ENCODE measurements at regions not wholly inside any gene's neighbourhood (a gene's known extent, or its start where the extent isn't known, plus 50 kb on each side); places are given as distances from the start of the nearest gene placed in this dataset.

GRCh38 chr9:21708856-21709255 is 93.6 kb upstream of the MTAP start:
- no peak overlapping the region for H3K4me3 Mint-ChIP-seq
- no peaks in the 10 kb centered on the region for H3K9me3 Mint-ChIP-seq
- no peaks in the 10 kb centered on the region for H3K4me1 Mint-ChIP-seq
- H3K27me3 Mint-ChIP-seq: peaks cover 16% of the 10 kb centered on the region
- TF ChIP-seq, protein P1, sequence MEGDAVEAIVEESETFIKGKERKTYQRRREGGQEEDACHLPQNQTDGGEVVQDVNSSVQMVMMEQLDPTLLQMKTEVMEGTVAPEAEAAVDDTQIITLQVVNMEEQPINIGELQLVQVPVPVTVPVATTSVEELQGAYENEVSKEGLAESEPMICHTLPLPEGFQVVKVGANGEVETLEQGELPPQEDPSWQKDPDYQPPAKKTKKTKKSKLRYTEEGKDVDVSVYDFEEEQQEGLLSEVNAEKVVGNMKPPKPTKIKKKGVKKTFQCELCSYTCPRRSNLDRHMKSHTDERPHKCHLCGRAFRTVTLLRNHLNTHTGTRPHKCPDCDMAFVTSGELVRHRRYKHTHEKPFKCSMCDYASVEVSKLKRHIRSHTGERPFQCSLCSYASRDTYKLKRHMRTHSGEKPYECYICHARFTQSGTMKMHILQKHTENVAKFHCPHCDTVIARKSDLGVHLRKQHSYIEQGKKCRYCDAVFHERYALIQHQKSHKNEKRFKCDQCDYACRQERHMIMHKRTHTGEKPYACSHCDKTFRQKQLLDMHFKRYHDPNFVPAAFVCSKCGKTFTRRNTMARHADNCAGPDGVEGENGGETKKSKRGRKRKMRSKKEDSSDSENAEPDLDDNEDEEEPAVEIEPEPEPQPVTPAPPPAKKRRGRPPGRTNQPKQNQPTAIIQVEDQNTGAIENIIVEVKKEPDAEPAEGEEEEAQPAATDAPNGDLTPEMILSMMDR (IDR thresholded peaks at IDR 0.05): no peak
- DNase-seq (no peak), ATAC-seq (ENCODE audit: low read depth) (no peak)
- ChIA-PET CTCF (interaction anchor here (0.8 to 2.6 kb wide), 6 partner anchors 10 to 391 kb away, joined by 3 to 12 read pairs (median 4); no protein-coding TSS in a partner anchor), POLR2A (interaction anchor here (0.7 kb wide), 1 partner anchor 331 kb away, joined by 6 read pairs; no protein-coding TSS in a partner anchor)
- no peaks in the 10 kb centered on the region for H3K36me3 Mint-ChIP-seq (ENCODE audit: low read depth)
- intact Hi-C loops (cut with micrococcal nuclease): loop anchor here (1.0 to 10.0 kb wide), 5 partner anchors 80 to 474 kb away; no protein-coding TSS in a partner anchor
- H3K27ac Mint-ChIP-seq: no peak overlapping the region

GRCh38 chr9:21709464-21710058 is 92.9 kb upstream of the MTAP start:
- DNase-seq (no peak), ATAC-seq (ENCODE audit: low read depth) (peak; percentile 68)
- Mint-ChIP-seq H3K4me3 (no peak overlapping the region), H3K27ac (no peak overlapping the region), H3K36me3 (ENCODE audit: low read depth) (no peaks in the 10 kb centered on the region), H3K9me3 (no peaks in the 10 kb centered on the region), H3K4me1 (no peaks in the 10 kb centered on the region), H3K27me3 (peaks cover 16% of the 10 kb centered on the region)
- ChIA-PET CTCF (interaction anchor here (0.9 to 2.6 kb wide), 4 partner anchors 14 to 384 kb away, joined by 3 to 12 read pairs (median 4); no protein-coding TSS in a partner anchor), POLR2A (interaction anchor here (0.7 kb wide), 1 partner anchor 330 kb away, joined by 6 read pairs; no protein-coding TSS in a partner anchor)
- TF ChIP-seq, protein P1 (IDR thresholded peaks at IDR 0.05): peak; percentile 48
- intact Hi-C loops (cut with micrococcal nuclease): loop anchor here (1.0 to 10.0 kb wide), 5 partner anchors 80 to 475 kb away; no protein-coding TSS in a partner anchor

DNA sequence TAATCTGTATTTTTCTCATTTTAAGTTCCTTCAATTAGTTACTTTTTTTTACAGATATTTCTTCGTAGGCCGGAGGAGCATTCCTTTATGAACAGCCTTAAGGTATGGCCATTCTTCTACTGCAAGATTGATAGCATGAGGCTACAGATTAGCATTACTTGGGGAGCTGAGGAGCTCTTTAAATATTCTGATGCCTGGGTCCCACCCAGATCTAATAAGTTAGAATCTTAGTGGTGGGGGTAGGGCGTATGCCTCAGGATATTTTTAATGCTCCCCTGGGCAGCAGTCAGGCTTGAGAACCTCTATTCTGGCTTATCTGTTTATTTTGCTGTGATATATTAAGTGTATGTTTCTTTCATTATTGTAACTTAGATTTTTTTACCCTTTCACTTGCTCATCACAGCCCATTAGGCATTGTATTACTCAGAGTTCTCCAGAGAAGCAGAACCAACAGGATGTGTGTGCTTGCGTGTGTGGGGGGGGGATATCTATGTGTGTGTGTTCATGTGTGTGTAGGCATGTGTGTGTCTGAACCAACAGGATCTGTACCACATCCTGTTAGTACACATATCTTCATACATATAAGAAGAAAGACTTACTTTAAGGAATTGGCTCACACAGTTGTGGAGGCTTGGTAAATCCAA is 91.8 kb upstream of the MTAP start:
- ATAC-seq (ENCODE audit: low read depth): no peak
- no peaks in the 10 kb centered on the region for H3K36me3 Mint-ChIP-seq (ENCODE audit: low read depth)
- intact Hi-C loops (cut with micrococcal nuclease): no loop called here
- no peak for DNase-seq
- no peaks in the 10 kb centered on the region for H3K4me1 Mint-ChIP-seq
- H3K4me3 Mint-ChIP-seq: no peak overlapping the region
- peaks cover 16% of the 10 kb centered on the region for H3K27me3 Mint-ChIP-seq
- POLR2A ChIA-PET: no interaction called here
- H3K27ac Mint-ChIP-seq: no peak overlapping the region
- no peaks in the 10 kb centered on the region for H3K9me3 Mint-ChIP-seq
- CTCF ChIA-PET: interaction anchor here (1.5 kb wide), 1 partner anchor 13 kb away, joined by 3 read pairs; no protein-coding TSS in a partner anchor
- TF ChIP-seq, protein P1 (IDR thresholded peaks at IDR 0.05): no peak

- intact Hi-C loops (cut with micrococcal nuclease): no loop called here
- Mint-ChIP-seq H3K36me3 (ENCODE audit: low read depth) (no peaks in the 10 kb centered on the region), H3K4me3 (no peak overlapping the region), H3K27me3 (peaks cover 16% of the 10 kb centered on the region), H3K9me3 (no peaks in the 10 kb centered on the region), H3K4me1 (no peaks in the 10 kb centered on the region), H3K27ac (no peak overlapping the region)
- no peak for DNase-seq
- TF ChIP-seq, protein P1 (IDR thresholded peaks at IDR 0.05): no peak
- no peak for ATAC-seq (ENCODE audit: low read depth)
- CTCF ChIA-PET: no interaction called here
- POLR2A ChIA-PET: no interaction called here
These were observed 90.9 kb upstream of the MTAP start for GRCh38 chr9:21711504-21711903.

DNA sequence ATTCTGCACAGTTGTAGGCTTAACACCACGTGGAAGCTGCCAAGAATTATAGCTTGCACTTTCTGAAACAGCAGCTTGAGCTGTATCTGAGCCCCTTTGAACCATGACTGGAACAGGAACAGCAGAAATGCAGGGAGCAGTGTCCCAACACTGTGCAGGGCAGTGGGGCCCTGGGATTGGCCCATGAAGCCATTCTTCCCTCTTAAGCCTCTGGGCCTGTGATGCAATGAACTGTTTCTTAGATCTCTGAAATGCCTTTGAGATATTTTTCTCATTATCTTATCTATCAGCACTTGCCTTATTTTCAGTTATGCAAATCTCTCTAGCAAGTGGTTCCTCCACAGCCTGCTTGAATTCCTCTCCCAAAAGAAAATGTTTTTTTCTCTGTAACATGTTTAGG is 87.0 kb upstream of the MTAP start:
- DNase-seq: no peak
- TF ChIP-seq, protein P1 (IDR thresholded peaks at IDR 0.05): no peak
- POLR2A ChIA-PET: no interaction called here
- no peaks in the 10 kb centered on the region for H3K9me3 Mint-ChIP-seq
- H3K36me3 Mint-ChIP-seq (ENCODE audit: low read depth): no peaks in the 10 kb centered on the region
- CTCF ChIA-PET: no interaction called here
- H3K27me3 Mint-ChIP-seq: peaks cover 23% of the 10 kb centered on the region
- intact Hi-C loops (cut with micrococcal nuclease): no loop called here
- H3K27ac Mint-ChIP-seq: no peak overlapping the region
- H3K4me3 Mint-ChIP-seq: no peak overlapping the region
- no peaks in the 10 kb centered on the region for H3K4me1 Mint-ChIP-seq
- ATAC-seq (ENCODE audit: low read depth): no peak
